Memory B cell (primary cell): ENCODE measurements at regions not wholly inside any gene's neighbourhood (a gene's known extent, or its start where the extent isn't known, plus 50 kb on each side); places are given as distances from the start of the nearest gene placed in this dataset.
"Not testable (repeated sequence)": the region's sequence is repeated elsewhere in the genome, so short reads cannot be mapped to it uniquely, and the experiment has no call there.

Experiments used
- ATAC-seq: fragments of 150-1000 bp; cut with Tn5 transposase; 2 replicates; pipeline ENCODE4 v1.10.0; 2021; ENCODE audit warnings: low read depth, mild to moderate bottlenecking, moderate library complexity
- DNase-seq, 2 donors: peaks; one replicate each; pipeline ENCODE4 v3.0.0; 2022; ENCODE audit warnings: low spot score in 2 of 2
- H3K27ac Mint-ChIP-seq: one replicate; pipeline ENCODE4 v1.8.0; 2022; ENCODE audit warnings: mild to moderate bottlenecking, moderate library complexity, mixed read lengths
- H3K27me3 Mint-ChIP-seq: one replicate; pipeline ENCODE4 v1.8.0; 2022; ENCODE audit warnings: mixed read lengths
- H3K36me3 Mint-ChIP-seq: one replicate; pipeline ENCODE4 v1.8.0; 2022; ENCODE audit warnings: mild to moderate bottlenecking, mixed read lengths
- H3K4me1 Mint-ChIP-seq: one replicate; pipeline ENCODE4 v1.8.0; 2022; ENCODE audit warnings: mixed read lengths
- H3K4me3 Mint-ChIP-seq: one replicate; pipeline ENCODE4 v1.8.0; 2022; ENCODE audit warnings: mild to moderate bottlenecking, moderate library complexity, mixed read lengths
- H3K9me3 Mint-ChIP-seq: one replicate; pipeline ENCODE4 v1.8.0; 2022; ENCODE audit warnings: mixed read lengths

DNA sequence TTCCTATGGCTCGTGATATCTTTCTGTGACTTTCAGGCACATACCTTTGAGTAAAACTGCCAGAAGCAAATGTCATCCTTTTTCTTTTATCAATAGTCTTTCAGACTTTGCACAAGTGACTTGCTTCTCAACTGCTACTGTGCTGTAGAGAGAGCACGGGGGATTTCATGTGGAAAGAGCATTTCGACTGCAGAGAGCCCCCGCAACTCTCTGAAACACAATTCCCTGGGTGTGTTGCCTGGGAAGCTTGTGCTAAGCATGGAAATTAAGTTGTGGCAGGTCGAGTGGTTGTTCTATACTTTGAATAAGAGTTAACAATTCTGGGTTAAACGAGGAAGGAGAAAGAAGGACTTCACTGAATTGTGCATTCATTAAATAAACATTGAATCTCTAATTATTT lies 659.1 kb downstream of the TDRD15 start:
- ATAC-seq (no peak), DNase-seq (no peak)
- Mint-ChIP-seq H3K4me1 (no peaks in the 10 kb centered on the region), H3K27ac (no peak overlapping the region), H3K9me3 (no peaks in the 10 kb centered on the region), H3K27me3 (no peaks in the 10 kb centered on the region), H3K36me3 (no peaks in the 10 kb centered on the region), H3K4me3 (no peak overlapping the region)

DNA sequence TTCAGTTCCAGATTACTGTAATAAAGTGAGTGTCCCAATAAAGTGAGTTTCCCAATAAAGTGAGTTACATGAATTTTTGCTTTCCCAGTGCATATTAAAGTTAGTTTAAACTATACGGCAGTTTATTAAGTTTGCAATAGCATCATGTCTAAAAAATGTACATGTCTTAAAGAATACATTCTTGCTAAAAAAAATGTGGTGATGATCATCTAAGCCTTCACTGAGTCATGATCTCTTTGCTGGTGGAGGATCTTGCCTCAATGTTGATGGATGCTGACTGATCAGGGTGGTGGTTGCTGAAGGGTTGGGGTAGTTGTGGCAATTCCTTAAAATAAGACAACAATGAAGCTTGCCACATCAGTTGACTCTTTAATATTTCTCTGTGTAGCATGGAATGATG lies 664.2 kb downstream of the TDRD15 start:
- ATAC-seq (no peak), DNase-seq (no peak)
- H3K27me3 Mint-ChIP-seq = no peaks in the 10 kb centered on the region
- H3K36me3 Mint-ChIP-seq = no peaks in the 10 kb centered on the region
- no peak overlapping the region for H3K27ac Mint-ChIP-seq
- no peaks in the 10 kb centered on the region for H3K4me1 Mint-ChIP-seq
- H3K9me3 Mint-ChIP-seq = peaks cover 2% of the 10 kb centered on the region
- H3K4me3 Mint-ChIP-seq = no peak overlapping the region

DNA sequence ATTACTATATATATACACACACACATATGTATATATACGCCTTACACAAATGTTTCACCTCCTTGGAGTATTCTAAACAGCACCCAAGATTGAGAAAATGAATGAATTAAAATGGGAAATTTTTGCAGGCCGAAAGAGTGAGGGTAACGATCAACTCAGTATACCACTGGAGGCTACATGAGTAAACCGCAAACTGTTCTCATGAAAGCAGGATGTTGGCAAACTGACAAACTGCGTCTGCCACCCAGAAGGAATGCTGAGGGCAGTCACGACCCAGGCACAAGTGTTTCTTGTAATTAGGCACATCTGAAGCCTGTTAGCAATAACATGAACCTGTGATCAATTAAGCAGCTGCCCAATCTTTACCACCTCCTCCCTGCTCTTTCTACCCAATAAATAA lies 666.5 kb downstream of the TDRD15 start:
- not testable (repeated sequence) for H3K4me1 Mint-ChIP-seq, H3K27me3 Mint-ChIP-seq, ATAC-seq, H3K4me3 Mint-ChIP-seq, H3K36me3 Mint-ChIP-seq, H3K9me3 Mint-ChIP-seq, H3K27ac Mint-ChIP-seq, DNase-seq

DNA sequence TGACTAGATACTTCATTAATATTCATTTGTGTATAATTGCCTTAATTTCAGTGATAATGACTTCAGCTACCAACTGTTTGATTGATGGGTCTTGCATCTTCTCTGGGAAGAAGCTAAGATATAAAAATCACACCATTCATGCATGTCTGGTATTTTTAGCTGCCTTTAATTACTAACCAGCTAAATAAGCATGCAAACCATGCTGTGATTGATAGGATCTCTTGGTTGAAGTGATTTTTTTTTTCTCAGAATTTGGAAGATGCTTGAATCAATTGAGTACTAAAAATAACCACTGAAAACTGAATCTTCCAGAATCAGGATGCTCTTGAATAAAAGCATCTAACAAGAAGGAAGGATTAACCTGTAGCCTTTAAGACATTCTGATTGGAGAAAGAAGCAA lies 668.8 kb downstream of the TDRD15 start:
- H3K4me1 Mint-ChIP-seq = no peaks in the 10 kb centered on the region

DNA sequence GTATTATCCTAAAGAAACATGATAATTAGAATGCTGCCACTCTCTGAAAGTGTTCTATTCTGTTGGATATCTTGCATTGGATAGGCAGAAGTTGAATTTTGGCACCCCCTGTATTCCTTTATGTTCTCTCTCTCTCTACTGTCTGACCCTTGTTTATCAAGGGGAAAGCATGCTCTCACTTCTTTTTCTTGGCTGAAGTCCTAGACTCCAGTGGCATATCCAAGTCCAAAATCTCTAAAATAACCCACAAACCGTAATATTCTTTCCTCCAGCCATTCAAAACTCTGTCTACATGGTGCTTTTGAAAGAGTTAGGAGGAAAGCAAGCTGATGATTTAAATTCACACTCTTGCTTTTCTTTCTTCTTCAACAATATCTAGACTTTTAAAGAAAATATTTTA lies 669.7 kb downstream of the TDRD15 start:
- H3K36me3 Mint-ChIP-seq = no peaks in the 10 kb centered on the region
- no peak overlapping the region for H3K4me3 Mint-ChIP-seq
- H3K9me3 Mint-ChIP-seq = peaks cover 4% of the 10 kb centered on the region
- ATAC-seq (no peak), DNase-seq (no peak)
- H3K27me3 Mint-ChIP-seq = no peaks in the 10 kb centered on the region
- no peaks in the 10 kb centered on the region for H3K4me1 Mint-ChIP-seq
- no peak overlapping the region for H3K27ac Mint-ChIP-seq

More for the DNA sequence above, 668.8 kb downstream of the TDRD15 start:
- DNase-seq = no peak
- Mint-ChIP-seq H3K27ac (no peak overlapping the region), H3K36me3 (no peaks in the 10 kb centered on the region), H3K27me3 (no peaks in the 10 kb centered on the region), H3K9me3 (peaks cover 4% of the 10 kb centered on the region), H3K4me3 (no peak overlapping the region)
- ATAC-seq = no peak

DNA sequence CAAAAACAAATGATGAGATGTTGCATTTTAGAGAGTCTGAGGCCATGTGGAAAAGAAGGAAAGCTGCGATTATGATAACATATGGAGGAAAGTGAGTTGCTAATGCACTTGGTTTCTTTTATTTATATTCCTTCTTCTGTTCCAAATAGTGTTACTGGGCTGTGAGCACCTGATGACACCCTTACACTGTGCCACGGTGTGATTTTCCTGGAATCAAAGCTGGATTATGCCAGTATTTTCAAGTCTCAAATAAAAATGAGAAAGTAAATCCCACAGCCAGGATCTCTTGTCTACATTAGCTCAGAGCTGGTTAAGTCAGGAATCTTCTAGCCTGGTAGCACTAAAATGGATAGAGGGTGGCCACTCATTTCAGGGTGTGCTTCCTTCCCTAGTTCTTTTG lies 670.8 kb downstream of the TDRD15 start:
- no peaks in the 10 kb centered on the region for H3K27me3 Mint-ChIP-seq
- ATAC-seq (no peak), DNase-seq (no peak)
- no peaks in the 10 kb centered on the region for H3K36me3 Mint-ChIP-seq
- no peak overlapping the region for H3K4me3 Mint-ChIP-seq
- peaks cover 4% of the 10 kb centered on the region for H3K9me3 Mint-ChIP-seq
- H3K4me1 Mint-ChIP-seq = no peaks in the 10 kb centered on the region
- H3K27ac Mint-ChIP-seq = no peak overlapping the region

DNA sequence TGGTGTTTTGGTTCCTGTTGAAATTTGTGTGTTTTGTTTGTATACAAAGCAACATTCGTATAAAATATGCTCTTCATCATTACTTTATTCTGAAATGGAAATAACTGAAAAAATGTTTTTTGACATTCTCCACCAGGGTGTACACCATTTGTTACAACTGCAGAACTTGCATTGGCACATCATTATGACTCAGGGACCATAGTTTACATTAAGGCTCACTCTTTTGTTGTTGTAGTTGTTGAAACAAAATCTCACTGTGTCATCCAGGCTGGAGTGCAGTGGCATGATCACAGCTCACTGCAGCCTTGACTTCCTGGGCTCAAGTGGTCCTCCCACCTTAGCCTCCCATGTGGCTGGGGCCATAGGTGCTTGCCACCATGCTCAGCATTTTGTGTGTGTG lies 676.6 kb downstream of the TDRD15 start:
- H3K4me3 Mint-ChIP-seq = no peak overlapping the region
- DNase-seq (no peak), ATAC-seq (no peak)
- no peaks in the 10 kb centered on the region for H3K36me3 Mint-ChIP-seq
- H3K4me1 Mint-ChIP-seq = no peaks in the 10 kb centered on the region
- peaks cover 2% of the 10 kb centered on the region for H3K9me3 Mint-ChIP-seq
- H3K27me3 Mint-ChIP-seq = no peaks in the 10 kb centered on the region
- no peak overlapping the region for H3K27ac Mint-ChIP-seq

DNA sequence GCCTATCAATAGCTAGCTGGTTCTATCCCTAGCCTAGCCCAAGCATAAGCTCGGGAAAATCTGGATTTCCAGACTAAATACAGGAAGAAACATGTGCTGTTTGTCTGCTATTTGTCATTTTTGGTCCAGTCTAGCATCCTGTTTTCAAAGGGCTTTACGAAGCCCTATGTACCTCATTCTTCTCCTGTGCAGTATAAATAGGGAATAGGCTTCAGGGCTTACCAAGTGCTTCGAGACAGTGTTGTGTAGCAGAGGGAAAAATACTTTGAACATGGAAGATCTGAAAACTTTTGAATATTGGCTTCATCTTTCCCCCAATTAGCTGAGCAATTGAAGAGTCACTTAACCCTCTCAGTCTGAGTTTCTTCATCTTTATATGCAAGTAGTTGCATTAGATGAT lies 679.8 kb downstream of the TDRD15 start:
- Mint-ChIP-seq H3K9me3 (no peaks in the 10 kb centered on the region), H3K27me3 (no peaks in the 10 kb centered on the region), H3K4me1 (no peaks in the 10 kb centered on the region), H3K27ac (no peak overlapping the region), H3K36me3 (no peaks in the 10 kb centered on the region), H3K4me3 (no peak overlapping the region)
- no peak for ATAC-seq
- DNase-seq = no peak

DNA sequence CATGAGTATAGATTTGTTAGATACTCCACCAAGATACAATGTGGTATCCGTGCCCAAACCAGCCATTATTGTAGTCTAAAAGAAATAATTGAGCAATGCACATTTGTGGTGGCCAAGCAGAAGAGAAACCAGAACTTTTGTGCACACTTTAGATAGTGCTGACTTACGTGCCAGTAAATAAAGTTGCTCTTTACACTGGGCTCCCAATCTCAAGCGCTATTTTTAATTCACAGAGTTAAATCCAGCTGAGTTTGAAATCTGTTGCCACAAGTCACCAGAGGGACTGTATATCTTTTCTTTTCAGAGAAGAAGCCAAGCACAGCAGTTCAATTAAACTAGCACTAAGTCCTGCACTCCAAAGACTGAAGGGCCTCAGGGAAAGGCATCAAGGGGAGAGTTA lies 680.4 kb downstream of the TDRD15 start:
- Mint-ChIP-seq H3K4me1 (no peaks in the 10 kb centered on the region), H3K27me3 (no peaks in the 10 kb centered on the region), H3K27ac (no peak overlapping the region), H3K36me3 (no peaks in the 10 kb centered on the region), H3K9me3 (no peaks in the 10 kb centered on the region), H3K4me3 (no peak overlapping the region)
- no peak for DNase-seq
- ATAC-seq = no peak

DNA sequence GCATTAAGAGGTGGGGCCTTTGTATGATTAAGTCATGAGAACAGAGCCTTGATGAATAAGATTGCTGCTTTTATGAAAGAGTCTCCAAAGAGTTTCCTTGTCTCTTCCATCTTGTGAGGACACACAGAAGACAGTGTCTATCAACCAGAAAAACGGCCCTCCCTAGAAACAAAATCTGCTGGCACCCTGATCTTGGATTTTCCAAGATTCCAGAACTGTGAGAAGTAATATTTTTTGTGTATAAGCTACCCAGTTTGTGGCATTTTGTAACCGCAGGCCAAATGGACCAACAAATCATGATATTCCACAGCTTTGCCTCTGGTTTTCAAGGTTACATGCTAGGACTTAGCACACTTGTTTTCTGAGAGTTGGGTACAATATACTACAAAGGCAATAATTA lies 687.8 kb downstream of the TDRD15 start:
- H3K4me3 Mint-ChIP-seq = no peak overlapping the region
- peaks cover 2% of the 10 kb centered on the region for H3K9me3 Mint-ChIP-seq
- H3K4me1 Mint-ChIP-seq = no peaks in the 10 kb centered on the region
- DNase-seq (no peak), ATAC-seq (no peak)
- H3K27ac Mint-ChIP-seq = no peak overlapping the region
- H3K36me3 Mint-ChIP-seq = no peaks in the 10 kb centered on the region
- no peaks in the 10 kb centered on the region for H3K27me3 Mint-ChIP-seq

DNA sequence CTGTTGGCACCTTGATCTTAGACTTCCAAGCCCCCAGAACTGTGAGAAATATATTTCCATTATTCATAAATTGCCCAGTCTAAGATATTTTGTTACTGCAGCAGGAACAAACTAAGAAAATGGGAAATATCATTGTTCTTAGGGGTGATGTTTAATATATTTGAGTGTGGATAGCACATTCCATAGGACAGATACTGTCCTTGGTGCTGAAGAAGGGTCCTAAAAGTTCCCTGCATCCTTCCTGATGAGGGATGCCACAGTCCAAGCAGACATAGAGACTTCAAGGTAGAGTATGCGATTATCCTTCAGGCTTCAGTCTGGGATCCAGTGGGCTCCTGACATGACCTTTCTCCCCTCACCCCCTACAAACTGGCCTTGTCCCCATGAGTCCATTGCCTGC lies 689.0 kb downstream of the TDRD15 start:
- Mint-ChIP-seq H3K27me3 (no peaks in the 10 kb centered on the region), H3K9me3 (peaks cover 2% of the 10 kb centered on the region), H3K4me1 (no peaks in the 10 kb centered on the region), H3K36me3 (no peaks in the 10 kb centered on the region), H3K27ac (no peak overlapping the region), H3K4me3 (no peak overlapping the region)
- DNase-seq = no peak
- ATAC-seq = no peak

DNA sequence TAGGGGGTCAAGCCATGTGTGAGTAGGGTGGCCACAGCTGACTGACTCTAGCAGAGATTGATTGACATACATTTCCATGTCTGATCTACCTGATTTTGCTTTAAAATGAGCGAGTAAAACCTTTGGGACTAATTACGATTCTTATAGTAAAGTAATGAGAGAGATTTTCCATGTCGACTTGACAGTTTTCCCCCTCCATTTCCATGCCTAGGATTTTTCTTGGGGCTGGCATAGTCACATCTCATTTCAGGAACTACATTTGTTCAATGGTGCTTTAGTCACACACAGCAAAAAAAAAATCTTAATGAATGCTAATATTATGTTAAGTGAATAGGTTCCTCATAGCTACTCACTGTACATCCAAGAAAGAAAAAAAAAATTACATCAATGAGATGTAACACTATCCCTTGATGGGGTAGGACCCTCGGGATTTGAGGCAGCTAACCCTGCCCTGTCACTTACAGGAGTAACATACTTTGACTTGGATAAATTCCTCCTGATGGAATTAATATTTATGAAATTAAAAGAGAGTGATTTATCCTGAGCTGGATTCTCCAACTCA lies 690.9 kb downstream of the TDRD15 start:
- no peak overlapping the region for H3K27ac Mint-ChIP-seq

DNA sequence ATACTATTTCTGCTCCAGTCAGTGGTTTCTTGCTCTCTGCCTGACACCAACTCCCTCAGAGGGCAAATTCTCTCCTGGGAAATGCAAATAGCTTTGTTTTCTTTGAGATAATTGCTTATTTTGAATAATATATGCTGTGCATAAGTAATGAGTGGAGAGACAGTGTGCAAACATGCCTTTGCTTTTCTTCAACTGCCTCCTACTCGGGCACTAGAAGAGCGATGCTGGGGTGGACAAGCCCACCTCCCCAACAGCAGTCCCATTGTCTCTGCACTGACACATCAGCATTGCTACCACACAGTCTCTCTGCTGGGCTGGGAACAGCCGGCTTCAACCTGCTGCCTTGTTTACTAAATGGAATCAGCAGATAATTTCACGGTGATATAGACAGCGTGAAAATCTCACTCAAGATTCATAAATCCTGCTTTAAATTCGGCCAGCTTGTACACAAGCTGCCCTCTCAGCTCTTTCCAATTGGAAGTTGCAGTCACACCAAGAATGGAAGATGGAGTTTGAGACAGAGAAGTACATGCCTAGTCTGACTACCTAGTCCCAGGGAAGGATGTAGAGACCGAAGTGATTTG lies 694.5 kb downstream of the TDRD15 start:
- Mint-ChIP-seq H3K9me3 (peaks cover 2% of the 10 kb centered on the region), H3K27ac (no peak overlapping the region), H3K27me3 (no peaks in the 10 kb centered on the region), H3K36me3 (no peaks in the 10 kb centered on the region), H3K4me3 (no peak overlapping the region), H3K4me1 (no peaks in the 10 kb centered on the region)
- DNase-seq (no peak), ATAC-seq (no peak)

More for the DNA sequence above, 690.9 kb downstream of the TDRD15 start:
- ATAC-seq (no peak), DNase-seq (no peak)
- H3K4me3 Mint-ChIP-seq = no peak overlapping the region
- no peaks in the 10 kb centered on the region for H3K4me1 Mint-ChIP-seq
- no peaks in the 10 kb centered on the region for H3K27me3 Mint-ChIP-seq
- no peaks in the 10 kb centered on the region for H3K36me3 Mint-ChIP-seq
- H3K9me3 Mint-ChIP-seq = peaks cover 2% of the 10 kb centered on the region

DNA sequence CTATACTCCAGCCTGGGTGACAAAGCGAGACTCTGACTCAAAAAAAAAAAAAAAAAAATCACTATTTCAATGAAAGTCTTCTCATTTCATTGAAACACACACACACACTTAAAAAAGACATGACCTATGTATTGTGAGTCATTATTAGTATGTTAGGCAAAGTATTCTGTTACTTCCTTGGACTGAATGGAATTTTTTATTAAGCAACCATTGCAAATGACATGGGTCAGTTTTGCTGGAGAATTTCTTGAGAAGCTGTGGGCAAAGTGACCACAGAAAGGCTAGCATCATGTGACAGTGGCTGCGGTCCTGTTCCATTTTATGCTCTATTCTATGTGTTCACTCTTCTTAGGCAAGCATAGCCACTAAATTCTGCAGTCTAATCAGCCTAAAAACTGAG lies 695.7 kb downstream of the TDRD15 start:
- Mint-ChIP-seq H3K9me3 (no peaks in the 10 kb centered on the region), H3K4me3 (no peak overlapping the region), H3K4me1 (no peaks in the 10 kb centered on the region), H3K36me3 (no peaks in the 10 kb centered on the region), H3K27me3 (no peaks in the 10 kb centered on the region), H3K27ac (no peak overlapping the region)
- no peak for ATAC-seq
- DNase-seq = no peak

DNA sequence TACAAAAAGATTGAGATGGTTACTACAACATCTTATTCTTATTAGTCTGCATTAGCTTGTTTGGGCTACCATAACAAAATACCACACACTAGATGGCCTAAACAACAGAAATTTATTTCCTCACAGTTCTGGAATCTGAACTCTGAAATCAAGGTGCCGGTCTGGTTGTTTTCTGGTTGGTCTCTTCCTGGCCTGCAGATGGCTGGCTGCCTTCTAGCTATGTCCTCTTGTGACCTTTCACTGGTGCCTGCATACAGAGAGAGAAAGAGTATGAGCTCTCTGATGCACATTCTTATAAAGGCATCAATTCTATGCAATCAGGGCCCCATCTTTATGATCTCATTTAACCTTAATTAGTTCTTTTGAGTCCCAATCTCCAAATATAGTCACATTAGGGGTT lies 696.5 kb downstream of the TDRD15 start:
- DNase-seq (no peak), ATAC-seq (no peak)
- Mint-ChIP-seq H3K4me1 (no peaks in the 10 kb centered on the region), H3K9me3 (no peaks in the 10 kb centered on the region), H3K27ac (no peak overlapping the region), H3K36me3 (no peaks in the 10 kb centered on the region), H3K27me3 (no peaks in the 10 kb centered on the region), H3K4me3 (no peak overlapping the region)
